ENCODE measurements at regions not wholly inside any gene's neighbourhood (a gene's known extent, or its start where the extent isn't known, plus 50 kb on each side); places are given as distances from the start of the nearest gene placed in this dataset.

DNA sequence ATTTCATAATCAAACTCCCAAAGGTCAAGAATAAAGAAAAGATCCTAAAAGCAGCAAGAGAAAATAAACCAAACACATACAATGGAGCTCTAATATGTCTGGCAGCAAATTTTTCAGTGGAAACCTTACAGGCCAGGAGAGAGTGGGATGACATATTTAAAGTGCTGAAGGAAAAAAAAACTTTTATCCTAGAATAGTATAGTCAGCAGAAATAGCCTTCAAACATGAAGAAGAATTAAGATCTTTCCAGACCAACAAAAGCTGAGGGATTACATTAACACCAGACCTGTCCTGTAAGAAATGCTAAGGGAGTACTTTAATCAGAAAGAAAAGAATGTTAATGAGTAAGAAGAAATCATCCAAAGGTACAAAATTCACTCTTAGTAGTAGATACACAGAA lies 215.7 kb upstream of the IGF1 start:
- H4K8ac ChIP-seq (ENCODE audit: low read depth in 2 of 2, low read length in 2 of 2), result no peak overlapping the region
- no peak overlapping the region for H3K27ac ChIP-seq (ENCODE audit: insufficient read depth, low read length)
- no peak overlapping the region for H3K4ac ChIP-seq (ENCODE audit: low read depth, low read length)
- no peak overlapping the region for H2BK20ac ChIP-seq (ENCODE audit: low read depth, low read length)
- H3K4me3 ChIP-seq (ENCODE audit: insufficient read depth, low read depth, low read length), result no peak overlapping the region
- TF ChIP-seq POLR2A (IDR thresholded peaks at IDR 0.05; ENCODE audit: low read depth, low read length), result no peak
- TF ChIP-seq, protein P1, sequence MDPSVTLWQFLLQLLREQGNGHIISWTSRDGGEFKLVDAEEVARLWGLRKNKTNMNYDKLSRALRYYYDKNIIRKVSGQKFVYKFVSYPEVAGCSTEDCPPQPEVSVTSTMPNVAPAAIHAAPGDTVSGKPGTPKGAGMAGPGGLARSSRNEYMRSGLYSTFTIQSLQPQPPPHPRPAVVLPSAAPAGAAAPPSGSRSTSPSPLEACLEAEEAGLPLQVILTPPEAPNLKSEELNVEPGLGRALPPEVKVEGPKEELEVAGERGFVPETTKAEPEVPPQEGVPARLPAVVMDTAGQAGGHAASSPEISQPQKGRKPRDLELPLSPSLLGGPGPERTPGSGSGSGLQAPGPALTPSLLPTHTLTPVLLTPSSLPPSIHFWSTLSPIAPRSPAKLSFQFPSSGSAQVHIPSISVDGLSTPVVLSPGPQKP (IDR thresholded peaks at IDR 0.05; ENCODE audit: borderline replicate concordance, low read depth, low read length), result no peak
- no peak for TF ChIP-seq MAZ (IDR thresholded peaks at IDR 0.05; ENCODE audit: borderline replicate concordance, low read depth, low read length)
- TF ChIP-seq MAFK (IDR thresholded peaks at IDR 0.05; ENCODE audit: low read depth, low read length), result no peak
- no peak for TF ChIP-seq RCOR1 (IDR thresholded peaks at IDR 0.05; ENCODE audit: insufficient replicate concordance, low read length)
- TF ChIP-seq BHLHE40 (IDR thresholded peaks at IDR 0.05; ENCODE audit: low read depth, low read length), result no peak
- TF ChIP-seq, protein P2, sequence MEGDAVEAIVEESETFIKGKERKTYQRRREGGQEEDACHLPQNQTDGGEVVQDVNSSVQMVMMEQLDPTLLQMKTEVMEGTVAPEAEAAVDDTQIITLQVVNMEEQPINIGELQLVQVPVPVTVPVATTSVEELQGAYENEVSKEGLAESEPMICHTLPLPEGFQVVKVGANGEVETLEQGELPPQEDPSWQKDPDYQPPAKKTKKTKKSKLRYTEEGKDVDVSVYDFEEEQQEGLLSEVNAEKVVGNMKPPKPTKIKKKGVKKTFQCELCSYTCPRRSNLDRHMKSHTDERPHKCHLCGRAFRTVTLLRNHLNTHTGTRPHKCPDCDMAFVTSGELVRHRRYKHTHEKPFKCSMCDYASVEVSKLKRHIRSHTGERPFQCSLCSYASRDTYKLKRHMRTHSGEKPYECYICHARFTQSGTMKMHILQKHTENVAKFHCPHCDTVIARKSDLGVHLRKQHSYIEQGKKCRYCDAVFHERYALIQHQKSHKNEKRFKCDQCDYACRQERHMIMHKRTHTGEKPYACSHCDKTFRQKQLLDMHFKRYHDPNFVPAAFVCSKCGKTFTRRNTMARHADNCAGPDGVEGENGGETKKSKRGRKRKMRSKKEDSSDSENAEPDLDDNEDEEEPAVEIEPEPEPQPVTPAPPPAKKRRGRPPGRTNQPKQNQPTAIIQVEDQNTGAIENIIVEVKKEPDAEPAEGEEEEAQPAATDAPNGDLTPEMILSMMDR (conservative IDR thresholded peaks at IDR 0.05; ENCODE audit: low read depth, low read length), result no peak
- TF ChIP-seq NFE2L2 (IDR thresholded peaks at IDR 0.05; ENCODE audit: low read depth, low read length), result no peak
- TF ChIP-seq RAD21 (IDR thresholded peaks at IDR 0.05; ENCODE audit: low read length), result no peak
- TF ChIP-seq, protein P3, sequence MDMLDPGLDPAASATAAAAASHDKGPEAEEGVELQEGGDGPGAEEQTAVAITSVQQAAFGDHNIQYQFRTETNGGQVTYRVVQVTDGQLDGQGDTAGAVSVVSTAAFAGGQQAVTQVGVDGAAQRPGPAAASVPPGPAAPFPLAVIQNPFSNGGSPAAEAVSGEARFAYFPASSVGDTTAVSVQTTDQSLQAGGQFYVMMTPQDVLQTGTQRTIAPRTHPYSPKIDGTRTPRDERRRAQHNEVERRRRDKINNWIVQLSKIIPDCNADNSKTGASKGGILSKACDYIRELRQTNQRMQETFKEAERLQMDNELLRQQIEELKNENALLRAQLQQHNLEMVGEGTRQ (IDR thresholded peaks at IDR 0.05; ENCODE audit: low read depth, low read length), result no peak
- TF ChIP-seq CEBPB (IDR thresholded peaks at IDR 0.05; ENCODE audit: low read depth, low read length), result no peak
- no peak for TF ChIP-seq RFX5 (IDR thresholded peaks at IDR 0.05; ENCODE audit: low read depth, low read length)
- H3K9me3 ChIP-seq (ENCODE audit: control insufficient read depth, insufficient read depth, low read length), result no peaks in the 10 kb centered on the region
- POLR2A ChIA-PET (ENCODE audit: unreplicated experiment), result no interaction called here
- H3K36me3 ChIP-seq (ENCODE audit: control insufficient read depth, insufficient read depth, low read length), result no peaks in the 10 kb centered on the region
- intact Hi-C loops (cut with micrococcal nuclease) (no loop called here), dilution Hi-C loops (cut with HindIII; ENCODE audit: low sequenced_read_pairs, unreplicated experiment) (no loop called here), in situ Hi-C loops (cut with MboI; ENCODE audit: low sequenced_read_pairs) (no loop called here)
- BruUV-seq (replicated peaks), result no TSS peak
- H2BK120ac ChIP-seq (ENCODE audit: low read depth, low read length), result no peak overlapping the region
- no peaks in the 10 kb centered on the region for H3K79me1 ChIP-seq (ENCODE audit: low read depth in 1 of 2, low read length in 2 of 2)
- DNase-seq, result no peak
- no peak overlapping the region for H2AFZ ChIP-seq (replicated peaks; ENCODE audit: low read length, poor library complexity)
- no peak for ATAC-seq (ENCODE audit: low read depth)
- no peak overlapping the region for H3K56ac ChIP-seq (ENCODE audit: extremely low read depth, insufficient read depth, low read length)
- CTCF ChIA-PET, result no interaction called here
- H3K18ac ChIP-seq (ENCODE audit: low read depth, low read length), result no peak overlapping the region
- H2BK5ac ChIP-seq (ENCODE audit: low read depth, low read length, poor library complexity, severe bottlenecking), result no peak overlapping the region
- H3K9ac ChIP-seq (ENCODE audit: low read depth, low read length), result no peak overlapping the region
- H4K91ac ChIP-seq (ENCODE audit: insufficient read depth, low read depth, low read length), result no peak overlapping the region
- H3K4me1 ChIP-seq (ENCODE audit: control insufficient read depth, insufficient read depth, low read length), result no peaks in the 10 kb centered on the region
- no peak overlapping the region for H3K14ac ChIP-seq (replicated peaks; ENCODE audit: low read depth, low read length)
- no peak overlapping the region for H4K5ac ChIP-seq (ENCODE audit: low read depth, low read length)
- no peak overlapping the region for H2AK5ac ChIP-seq (ENCODE audit: low read depth, low read length)
- H3K27me3 ChIP-seq (ENCODE audit: control insufficient read depth, insufficient read depth, low read length), result no peaks in the 10 kb centered on the region
- H3K9me1 ChIP-seq (ENCODE audit: insufficient read depth, low read length), result no peaks in the 10 kb centered on the region
- H3K4me2 ChIP-seq (ENCODE audit: low read depth, low read length), result no peak overlapping the region
- H2BK15ac ChIP-seq (ENCODE audit: low read depth, low read length), result no peak overlapping the region
- no peaks in the 10 kb centered on the region for H4K20me1 ChIP-seq (ENCODE audit: insufficient read depth, low read length)
- no peak overlapping the region for H2AK9ac ChIP-seq (replicated peaks; ENCODE audit: low read depth, low read length, poor library complexity)
- no peak overlapping the region for H3K23ac ChIP-seq (ENCODE audit: low read depth, low read length)
